ENCODE measurements at regions not wholly inside any gene's neighbourhood (a gene's known extent, or its start where the extent isn't known, plus 50 kb on each side); places are given as distances from the start of the nearest gene placed in this dataset.

GRCh38 chr6:14832427-14832826 lies 413.4 kb upstream of the JARID2 start:
- TF ChIP-seq POLR2AphosphoS5 (IDR thresholded peaks at IDR 0.05; ENCODE audit: low read depth, low read length) (no peak), TAF1 (IDR thresholded peaks at IDR 0.05; ENCODE audit: borderline replicate concordance, insufficient read depth, low read length) (no peak), REST (IDR thresholded peaks at IDR 0.05; ENCODE audit: insufficient read depth in 1 of 2, low read depth in 2 of 2, low read length in 2 of 2) (no peak), SIN3A (IDR thresholded peaks at IDR 0.05; ENCODE audit: borderline replicate concordance, insufficient read depth, low read length) (no peak)
